ENCODE measurements at regions not wholly inside any gene's neighbourhood (a gene's known extent, or its start where the extent isn't known, plus 50 kb on each side); places are given as distances from the start of the nearest gene placed in this dataset.

DNA sequence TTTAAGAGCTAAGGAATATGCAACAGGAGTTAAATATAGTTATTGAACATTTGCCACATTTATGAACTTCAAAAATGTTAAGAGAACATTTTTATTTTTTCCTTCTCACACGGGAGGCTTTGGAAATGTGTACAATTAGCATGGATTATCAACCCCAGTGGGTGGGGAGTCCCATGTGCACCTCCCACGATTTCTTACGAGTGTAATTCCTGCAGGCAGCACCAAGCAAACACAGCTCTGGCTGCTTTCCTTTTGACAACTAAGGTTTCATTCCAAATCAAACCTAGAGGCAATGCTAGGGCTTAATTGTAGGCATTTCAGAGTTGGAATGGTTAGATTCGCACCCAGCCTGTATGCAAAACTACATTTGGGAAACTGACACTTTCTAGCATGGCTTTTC is 460.9 kb downstream of the METTL15 start:
- DNase-seq = no peak

DNA sequence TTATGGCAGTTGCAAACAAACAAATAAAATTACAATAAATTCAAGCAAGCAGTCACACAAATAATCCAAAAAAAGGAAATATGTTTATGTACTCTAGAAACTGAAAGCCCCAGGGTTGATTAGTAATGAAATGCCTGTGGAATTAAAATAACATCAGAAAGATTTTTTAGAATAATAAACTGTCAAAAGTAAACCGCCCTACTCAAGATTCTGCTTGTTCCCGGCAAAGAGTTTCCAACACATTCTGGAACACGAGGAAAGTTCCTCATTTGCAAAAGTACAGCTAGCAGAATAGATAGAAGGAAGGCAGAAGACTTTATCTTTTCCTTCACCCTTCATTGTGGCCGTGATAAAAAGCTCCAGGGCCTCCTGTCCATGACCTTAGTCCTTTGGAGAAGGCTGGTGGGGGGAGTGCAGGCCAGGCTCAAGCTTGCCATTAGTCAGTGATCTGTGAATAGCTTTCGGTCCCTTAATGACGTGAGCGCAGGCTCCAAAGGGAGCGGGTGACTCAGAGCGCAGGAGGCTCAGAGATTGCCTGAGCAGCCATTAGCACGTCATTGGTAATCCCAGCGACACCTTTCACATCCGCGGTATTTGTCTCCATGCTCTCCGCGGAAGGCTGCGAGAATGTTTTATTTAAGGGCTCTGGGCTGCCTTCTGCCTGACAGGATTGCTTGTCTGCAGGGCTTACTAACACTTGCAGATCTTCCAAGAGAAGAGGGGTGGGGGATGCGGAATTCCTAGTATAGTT is 458.3 kb downstream of the METTL15 start:
- peak in 1 of 2 experiments; percentile 23 for DNase-seq

DNA sequence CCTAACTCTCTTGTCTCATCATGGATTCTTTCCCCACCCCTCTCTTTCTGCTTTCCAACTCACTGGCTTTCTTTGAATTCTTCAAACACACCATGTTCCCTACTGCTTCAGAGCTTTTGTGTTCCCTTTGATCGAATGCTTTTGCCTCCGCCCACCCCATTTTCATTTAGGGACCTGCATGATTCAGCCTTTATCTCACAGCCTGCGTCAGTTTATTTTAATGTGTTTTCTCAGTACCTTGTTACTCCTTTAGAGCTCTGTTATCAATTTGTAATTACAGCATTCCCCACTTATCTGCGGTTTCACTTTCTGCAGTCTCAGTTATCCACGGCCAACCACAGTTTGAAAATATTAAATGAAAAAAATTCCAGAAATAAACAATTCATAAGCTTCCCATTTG is 451.3 kb downstream of the METTL15 start:
- DNase-seq = no peak

DNA sequence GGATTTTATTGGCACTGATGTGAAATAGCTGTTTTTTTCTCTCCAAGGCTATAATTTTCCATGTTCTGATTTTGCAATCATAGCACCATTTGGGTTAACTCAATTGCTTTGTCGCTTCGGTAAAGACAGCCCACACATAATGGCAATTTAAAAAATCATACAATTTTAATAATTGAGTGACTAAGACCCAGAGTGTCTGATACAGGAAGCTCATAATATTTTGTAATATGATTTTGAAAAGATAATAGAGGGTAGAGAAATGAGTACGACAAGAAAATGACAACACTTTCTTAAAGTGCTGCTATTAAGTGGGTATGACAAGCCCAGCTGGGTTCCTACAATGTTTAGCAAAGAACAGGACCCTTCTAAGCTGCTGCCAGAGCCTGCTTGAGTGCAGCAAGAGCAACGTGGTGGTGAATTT is 439.1 kb downstream of the METTL15 start:
- no peak for DNase-seq

DNA sequence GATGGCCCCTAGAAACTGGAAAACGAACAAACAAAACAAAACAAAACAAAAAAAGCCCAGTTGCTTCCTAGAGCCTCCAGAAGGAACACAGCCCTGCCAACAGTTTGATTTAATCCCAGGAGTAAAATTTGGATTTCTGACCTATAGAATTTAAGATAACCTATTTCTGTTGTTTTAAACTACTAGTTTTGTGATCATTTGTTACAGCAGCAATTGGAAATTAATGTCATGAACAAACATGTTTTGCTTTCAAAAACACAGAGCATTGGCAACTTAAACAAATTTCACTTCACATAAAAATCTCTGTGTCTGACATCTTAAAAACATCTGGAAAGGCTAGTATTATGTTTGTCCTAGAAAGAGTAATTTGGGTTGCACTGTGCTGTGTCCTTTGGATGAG is 437.3 kb downstream of the METTL15 start:
- no peak for DNase-seq

DNA sequence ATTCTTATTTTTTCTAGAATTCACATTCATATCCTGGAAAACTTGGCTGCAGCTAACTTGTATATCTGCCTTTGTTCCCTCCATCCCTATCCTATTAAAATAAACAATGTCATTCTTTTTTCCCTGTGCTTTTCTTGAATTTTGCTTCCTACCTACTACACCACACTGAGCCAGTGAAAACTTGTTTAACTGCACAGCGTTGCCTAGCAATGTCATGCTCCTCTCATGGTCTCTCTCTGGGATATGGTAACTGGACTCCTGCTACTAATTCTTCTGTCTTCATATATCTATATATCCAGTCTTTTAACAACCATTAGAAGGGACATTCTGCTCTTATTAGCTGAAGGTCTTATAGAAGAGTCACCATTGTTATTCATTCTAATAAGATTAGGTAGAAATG is 434.4 kb downstream of the METTL15 start:
- DNase-seq = no peak

DNA sequence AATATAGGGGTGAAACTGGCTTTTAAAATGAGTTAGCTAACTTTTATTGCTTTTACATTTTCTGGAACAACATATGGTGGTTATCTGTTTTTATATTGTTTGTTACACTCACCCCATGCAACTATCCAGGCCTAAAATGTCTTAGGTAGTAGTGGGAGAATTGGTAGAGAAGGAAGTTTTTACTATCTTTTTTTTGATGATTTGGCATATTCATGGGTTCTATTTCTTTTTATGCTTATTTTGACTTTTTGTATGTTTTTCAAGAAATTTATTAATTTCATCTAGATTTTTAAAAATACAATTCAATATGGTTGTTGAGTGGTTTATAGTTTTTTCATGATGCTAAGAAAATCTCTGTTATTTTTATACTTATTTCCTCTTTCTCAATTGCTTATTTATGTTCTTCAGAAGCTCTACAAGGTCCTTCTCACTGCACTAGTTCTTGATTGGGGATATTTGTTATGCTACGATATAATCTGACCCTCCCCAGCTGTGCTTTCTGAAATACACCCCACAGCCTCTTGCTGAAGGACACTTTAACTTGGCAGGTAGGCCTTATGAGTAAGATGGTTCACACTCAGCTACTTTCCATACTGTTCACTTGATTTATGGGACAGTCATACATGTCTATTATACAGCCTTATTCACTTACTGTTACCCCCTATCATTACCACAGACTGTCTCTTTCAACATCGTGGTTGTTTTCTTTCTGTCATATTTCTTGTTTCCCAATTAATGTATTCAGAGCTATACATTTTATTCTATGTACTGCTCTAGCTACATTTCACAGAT is 431.2 kb downstream of the METTL15 start:
- DNase-seq = no peak

DNA sequence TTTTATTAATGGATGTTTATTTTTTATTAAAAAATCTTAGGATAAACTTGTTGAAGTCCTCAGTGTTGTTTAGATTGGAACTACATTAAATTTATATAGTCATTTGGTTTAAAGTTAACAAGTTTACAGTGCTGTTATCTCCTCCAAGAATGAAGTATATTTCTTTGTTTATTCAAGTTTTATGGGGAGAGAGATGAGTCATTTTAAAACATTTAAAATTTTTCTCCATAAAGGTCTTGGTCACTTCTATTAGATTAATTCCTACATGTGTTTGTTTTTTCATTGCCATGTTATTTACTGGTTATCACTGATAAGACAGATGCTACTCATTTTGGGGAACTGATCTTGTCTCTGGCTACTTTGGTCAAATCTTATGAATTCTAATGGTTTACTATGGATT is 429.6 kb downstream of the METTL15 start:
- no peak for DNase-seq

DNA sequence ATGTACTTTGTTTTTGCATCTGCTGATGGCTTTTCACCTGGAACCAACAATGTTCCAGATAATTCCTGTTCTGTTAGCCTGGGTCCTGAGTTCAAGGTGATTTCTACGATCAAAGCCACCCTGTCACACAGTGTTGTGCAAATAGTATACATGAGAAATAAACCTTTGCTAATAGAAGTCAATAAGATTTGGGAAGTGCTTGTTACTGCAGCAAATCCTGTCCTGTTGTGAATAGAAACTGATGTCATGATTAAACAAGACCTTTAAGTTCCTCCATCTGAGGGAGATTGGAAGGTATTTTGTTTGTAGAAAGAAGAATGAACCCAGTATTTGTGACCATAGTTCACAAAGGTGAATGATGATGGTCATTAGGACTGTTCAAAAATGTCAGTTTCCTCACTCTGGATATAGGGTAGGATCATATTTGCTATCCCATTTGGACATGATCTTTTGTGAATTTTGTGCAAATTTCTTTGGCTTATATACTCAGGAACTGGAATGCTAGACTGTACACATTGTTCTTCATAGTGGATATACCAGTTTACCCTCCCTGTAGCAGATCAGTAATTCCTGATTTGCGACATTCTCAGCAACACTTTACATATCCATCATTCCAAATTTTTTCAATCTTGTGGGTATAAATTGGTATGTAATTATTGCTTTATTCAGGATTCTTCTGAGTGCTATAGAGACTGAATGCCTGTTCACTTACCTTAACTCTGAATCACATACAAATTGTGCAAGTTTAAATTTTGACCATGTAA is 428.5 kb downstream of the METTL15 start:
- DNase-seq = no peak

DNA sequence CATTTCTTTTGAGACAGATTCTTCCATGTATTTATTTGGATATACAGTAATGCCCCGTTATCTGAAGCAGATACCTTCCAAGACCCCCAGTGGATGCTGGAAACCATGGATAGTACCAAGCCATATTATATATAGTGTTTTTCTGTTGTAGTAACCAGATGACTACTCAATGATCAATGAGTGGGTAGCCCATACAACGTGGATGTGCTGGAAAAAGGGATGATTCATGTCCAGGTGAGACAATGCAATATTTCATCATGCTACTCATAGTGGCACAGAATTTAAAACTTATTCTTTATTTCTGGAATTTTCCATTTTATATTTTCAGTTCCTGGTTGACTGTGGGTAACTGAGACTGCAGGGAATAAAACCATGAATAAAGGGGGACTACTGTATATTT is 427.5 kb downstream of the METTL15 start:
- no peak for DNase-seq

DNA sequence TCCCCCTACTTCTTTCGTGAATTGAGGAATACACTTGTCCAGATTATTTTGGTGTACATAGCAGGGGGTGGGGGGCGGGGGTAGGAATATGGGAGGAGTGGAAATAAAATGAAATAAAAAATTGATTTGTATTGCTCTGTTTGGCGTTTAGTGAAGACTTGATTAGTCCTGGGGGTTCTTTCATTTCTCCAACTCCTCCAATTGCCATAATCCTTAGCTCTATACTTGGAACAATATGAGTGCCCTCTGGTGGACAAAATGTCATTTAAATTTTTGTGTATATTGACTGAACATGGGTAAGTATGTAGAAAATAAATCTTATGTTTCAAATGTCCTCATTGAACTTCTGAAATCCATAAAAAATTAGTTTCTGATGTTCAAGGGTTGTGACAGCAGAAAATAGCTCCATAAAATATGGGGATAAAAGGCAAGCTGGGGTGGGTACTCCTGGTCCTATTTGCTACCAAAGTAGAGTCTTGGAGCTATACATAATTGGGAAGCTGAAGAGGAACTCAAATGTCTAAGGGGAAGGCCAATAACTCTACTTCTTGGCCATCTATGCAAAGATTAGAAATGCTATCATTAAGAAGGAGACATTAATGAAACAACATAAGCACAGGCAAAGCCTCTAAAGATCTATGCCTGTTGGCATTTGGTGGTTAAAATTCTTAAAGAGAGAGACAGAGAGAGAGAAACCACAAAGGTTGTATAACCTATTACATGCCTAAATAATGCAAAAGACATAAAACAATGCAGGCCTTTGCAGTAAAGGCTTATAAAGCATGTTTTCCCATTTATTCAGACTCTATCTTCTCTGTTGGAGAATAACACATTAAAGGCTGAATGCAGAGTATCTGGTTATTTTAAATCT is 421.6 kb downstream of the METTL15 start:
- DNase-seq = peak in 1 of 2 experiments; percentile 66

DNA sequence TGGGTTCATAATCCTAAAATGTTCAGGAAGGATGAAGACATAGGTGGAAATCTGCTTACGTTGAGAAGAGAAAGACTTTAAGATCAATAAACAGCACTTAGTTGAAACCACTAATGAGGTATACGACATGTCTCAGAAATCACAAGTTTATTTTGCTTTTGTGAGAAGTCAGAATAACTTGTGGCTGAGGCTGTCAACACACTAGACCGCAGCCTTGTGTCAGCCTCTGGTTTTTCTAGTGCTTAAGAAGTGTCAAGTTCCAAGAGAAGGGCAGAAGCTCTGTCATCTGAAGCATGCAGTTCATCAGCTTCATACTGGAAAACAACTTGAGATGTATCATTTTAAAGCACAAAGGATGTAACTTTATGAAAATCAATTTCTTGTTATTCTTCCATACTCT is 420.9 kb downstream of the METTL15 start:
- DNase-seq = no peak

DNA sequence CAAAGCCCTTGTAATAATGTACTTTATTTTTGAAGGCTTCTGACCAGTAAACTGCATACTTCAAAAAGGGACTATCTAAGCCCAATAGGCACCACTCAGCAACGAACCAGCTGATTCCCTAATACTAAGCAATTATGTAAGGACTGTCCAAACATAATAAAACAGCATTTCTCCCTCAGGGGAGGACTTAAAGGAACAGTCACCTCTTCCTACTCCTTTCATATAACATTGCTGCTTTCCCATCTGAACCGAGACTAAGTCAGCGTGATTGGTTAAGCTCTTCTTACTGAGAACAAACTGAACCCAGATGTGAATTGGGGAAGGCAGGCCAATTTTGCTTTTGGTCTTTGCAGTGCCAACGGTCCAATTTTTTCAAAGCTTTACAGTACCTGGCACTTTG is 420.0 kb downstream of the METTL15 start:
- no peak for DNase-seq

DNA sequence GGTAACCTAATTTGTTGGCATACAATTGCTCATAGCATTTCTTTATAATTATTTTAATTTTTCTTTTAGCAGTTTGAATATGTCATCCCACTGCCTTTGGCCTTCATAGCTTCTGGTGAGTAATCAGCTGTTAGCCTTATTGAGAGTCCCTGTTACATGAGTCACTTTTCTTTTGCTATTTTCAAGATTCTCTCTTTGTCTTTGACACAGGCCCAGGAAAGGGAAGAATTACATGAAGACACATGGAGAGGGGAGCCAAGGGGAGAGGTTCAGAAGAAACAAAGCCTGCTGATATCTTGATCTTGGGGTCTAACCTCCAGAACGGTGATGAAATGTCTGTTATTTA is 418.2 kb downstream of the METTL15 start:
- DNase-seq = no peak

DNA sequence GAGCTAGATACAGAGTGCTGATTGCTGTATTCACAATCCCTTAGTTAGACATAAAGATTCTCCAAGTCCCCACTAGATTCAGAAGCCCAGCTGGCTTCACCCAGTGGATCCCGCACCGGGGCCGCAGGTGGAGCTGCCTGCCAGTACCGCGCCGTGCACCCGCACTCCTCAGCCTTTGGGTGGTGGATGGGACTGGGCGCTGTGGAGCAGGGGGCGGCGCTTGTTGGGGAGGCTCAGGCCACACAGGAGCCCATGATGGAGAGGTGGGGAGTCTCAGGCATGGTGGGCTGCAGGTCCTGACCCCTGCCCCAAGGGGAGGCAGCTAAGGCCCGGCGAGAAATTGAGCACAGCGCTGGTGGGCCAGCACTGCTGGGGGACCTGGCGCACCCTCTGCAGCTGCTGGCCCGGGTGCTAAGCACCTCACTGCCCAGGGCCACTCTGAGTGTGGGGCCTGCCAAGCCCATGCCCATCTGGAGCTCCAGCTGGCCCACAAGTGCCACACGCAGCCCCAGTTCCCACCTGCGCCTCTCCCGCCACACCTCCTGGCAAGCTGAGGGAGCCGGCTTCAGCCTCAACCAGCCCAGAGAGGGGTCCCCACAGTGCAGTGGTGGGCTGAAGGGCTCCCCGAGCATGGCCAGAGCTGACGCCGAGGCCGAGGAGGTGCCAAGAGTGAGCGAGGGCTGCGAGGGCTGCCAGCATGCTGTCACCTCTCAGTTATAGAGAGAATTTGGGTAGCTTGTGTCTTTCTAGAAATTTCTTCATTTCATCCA is 417.6 kb downstream of the METTL15 start:
- no peak for DNase-seq

DNA sequence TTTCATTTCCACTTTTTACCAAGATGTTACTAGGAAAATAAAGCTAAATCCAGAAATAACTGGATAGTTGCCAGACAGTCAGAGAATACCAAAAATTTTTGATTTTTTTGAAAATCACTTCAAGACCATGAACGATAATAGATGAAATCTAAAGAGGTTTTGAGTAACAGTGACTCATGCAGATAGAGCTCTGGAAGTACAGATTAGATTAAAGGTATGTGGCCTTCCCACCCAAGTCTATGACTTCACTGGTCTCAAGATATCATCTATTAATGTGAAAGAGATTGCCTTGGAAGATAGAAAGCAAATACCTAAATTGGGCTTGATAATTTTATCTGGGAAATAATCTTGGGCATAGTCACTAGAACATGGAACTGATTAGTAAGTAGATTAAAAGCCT is 415.9 kb downstream of the METTL15 start:
- DNase-seq = no peak

DNA sequence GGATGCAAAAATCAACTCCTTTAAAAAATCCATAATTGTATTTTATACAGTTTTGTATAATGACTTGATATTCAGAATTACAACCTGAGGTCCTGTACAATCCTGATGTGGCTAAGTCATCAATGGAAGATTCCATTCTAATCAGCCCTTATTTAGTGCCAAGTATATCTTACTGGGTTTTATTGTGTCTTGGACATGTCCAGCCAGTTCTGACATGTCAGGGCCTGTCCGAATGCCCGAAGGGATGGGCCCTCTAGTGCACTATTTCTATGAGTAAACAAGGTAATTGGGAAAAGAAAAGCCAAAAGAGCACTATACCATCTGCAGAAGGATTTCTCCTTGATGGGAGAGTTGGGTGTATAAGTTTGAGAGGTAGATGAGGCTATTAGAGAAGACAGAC is 412.9 kb downstream of the METTL15 start:
- DNase-seq = no peak

DNA sequence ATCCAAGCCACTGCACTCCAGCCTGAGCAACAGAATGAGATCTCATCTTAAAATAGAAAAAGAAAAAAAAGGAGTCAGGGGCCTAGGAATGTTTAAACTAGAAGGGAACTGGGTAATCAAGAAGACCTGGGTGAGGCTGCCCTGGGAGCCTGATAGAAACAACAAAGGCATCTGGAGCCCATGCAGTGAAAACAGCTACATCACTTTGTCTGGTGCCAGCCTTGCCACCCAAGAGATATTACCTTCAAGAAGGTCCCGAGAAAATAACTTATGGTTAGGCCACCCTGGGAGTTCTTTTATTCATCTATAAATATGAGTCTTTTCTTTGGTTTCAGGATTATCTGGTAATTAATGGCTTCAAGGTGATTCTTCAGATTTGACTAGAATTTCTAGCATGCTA is 412.1 kb downstream of the METTL15 start:
- DNase-seq = no peak

DNA sequence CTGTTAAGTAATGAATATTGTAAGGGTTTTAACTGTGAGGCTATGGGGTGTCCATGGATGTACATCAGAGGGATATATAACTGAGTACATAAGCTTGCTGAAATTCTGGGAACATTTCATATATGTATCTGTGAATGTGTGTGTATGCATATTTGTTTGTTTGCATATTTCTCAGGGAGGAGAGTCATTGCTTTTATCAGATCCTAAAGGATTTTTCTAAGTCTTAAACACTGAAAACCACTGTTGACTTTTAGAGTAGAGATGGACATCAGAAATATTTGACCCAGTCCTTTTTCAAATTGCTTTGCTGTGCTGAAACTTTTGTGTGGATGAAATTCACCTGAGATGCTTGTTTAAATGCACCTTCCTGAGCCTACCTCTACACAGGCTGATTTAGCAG is 410.6 kb downstream of the METTL15 start:
- no peak for DNase-seq

DNA sequence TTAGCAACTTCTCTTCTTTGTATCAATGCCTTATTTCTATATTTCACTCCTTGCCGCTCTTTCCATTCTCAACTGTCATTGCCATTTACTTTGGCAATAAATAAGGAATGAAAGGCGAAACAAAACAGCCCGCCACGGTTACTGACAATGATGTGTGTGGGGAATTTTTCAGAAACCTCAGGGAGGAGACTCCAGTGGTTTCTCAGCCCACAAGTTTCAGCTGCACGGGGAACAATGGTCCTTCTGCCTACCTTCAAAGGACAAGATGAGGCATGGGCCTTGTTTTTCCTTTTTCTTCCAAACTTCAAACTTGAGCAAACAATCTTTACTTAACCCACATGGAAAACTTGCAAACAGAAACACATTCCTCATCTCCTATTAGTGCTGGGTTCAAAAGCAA is 409.4 kb downstream of the METTL15 start:
- no peak for DNase-seq

DNA sequence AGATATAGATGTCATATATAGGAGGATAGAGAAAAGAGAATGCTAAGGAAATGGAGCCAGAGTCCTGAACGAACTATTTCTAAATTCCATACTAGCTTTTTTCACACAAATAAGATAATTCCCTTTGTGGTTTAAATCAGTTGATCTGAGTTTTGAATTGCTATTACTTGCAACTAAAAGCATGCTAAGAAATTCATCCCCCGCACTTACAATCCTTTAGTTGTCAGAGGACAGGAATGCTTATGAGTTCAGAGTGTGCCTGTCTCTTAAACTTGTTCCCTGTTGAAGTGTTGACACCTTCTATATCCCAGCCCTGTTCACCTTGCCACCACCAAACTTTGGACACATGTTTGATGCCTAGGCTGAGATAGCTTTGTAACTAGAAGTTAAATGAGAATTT is 406.2 kb downstream of the METTL15 start:
- DNase-seq = no peak

DNA sequence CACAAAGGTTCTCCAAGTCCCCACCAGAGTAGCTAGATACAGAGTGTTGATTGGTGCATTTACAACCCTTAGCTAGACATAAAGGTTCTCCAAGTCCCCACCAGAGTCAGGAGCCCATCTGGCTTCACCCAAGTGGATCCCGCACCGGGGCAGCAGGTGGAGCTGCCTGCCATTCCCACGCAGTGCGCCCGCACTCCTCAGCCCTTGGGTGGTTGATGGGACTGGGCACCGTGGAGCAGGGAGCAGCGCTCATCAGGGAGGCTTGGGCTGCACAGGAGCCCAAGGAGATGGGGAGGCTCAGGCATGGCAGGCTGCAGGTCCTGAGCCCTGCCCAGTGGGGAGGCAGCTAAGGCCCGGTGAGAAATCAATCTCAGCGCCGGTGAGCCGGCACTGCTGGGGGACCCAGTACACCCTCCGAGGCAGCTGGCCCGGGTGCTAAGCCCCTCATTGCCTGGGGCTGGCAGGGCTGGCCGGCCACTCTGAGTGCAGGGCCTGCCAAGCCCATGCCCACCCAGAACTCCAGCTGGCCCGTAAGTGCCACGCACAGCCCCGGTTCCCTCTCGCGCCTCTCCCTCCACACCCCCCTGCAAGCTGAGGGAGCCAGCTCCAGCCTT is 404.1 kb downstream of the METTL15 start:
- DNase-seq = no peak
